LoVo (cell line): ENCODE measurements at regions not wholly inside any gene's neighbourhood (a gene's known extent, or its start where the extent isn't known, plus 50 kb on each side); places are given as distances from the start of the nearest gene placed in this dataset.
"Not testable (repeated sequence)": the region's sequence is repeated elsewhere in the genome, so short reads cannot be mapped to it uniquely, and the experiment has no call there.

ENCODE experiments used
- DNase-seq: peaks from one replicate; pipeline ENCODE4 v3.0.0-alpha.2; 2016; ENCODE audit warnings: low spot score

- DNase-seq: no peak
Measured at GRCh38 chr3:182397164-182397563, 396.1 kb upstream of the ATP11B start.

GRCh38 chr3:182399978-182400737, 393.1 kb upstream of the ATP11B start:
- DNase-seq: no peak

- DNase-seq: no peak
Measured at GRCh38 chr3:182400838-182401237, 392.5 kb upstream of the ATP11B start.

GRCh38 chr3:182404031-182404430, 389.3 kb upstream of the ATP11B start:
- no peak for DNase-seq

GRCh38 chr3:182405759-182406158, 387.5 kb upstream of the ATP11B start:
- no peak for DNase-seq

GRCh38 chr3:182406786-182407185, 386.5 kb upstream of the ATP11B start:
- DNase-seq: no peak

GRCh38 chr3:182410051-182410450, 383.3 kb upstream of the ATP11B start:
- DNase-seq: no peak

- no peak for DNase-seq
Measured at GRCh38 chr3:182412066-182412465, 381.2 kb upstream of the ATP11B start.

GRCh38 chr3:182413061-182413460, 380.2 kb upstream of the ATP11B start:
- no peak for DNase-seq

DNA sequence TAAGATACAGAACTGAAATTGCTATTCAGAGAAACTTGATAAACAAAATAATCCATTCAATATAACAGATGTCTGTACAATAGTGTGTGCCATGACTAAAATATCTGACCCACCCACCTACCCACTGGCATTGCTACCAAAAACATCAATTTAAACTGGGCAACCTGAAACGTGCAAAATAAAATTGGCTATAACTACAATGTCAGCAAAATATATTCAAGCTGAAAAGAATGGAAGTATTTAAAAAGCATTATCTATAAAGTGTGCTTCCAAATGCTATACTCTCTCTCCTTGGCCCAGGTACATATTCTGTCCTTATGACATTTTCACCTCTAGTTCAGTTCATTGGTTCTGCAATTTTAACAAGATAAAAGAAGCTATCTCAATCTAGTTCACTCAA, 379.6 kb upstream of the ATP11B start:
- DNase-seq: no peak

DNA sequence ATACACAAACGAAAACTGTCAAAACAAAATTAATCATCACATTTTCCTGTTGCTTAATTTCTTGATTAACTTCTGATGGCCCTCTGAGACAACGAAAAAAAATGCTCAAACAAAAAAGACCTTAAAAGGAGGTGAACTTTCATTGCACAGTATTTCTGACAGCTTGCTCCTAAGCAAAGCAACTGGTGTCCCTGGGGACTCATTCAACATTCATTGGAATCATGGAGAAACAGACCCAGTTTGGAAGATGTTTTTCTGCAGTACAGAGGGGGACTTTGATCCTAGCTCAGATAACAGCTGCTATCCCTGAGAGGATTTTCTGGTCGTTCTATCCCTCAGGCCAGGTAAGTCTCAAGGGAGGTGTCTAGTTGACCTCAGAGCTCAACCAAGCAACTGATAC, 378.7 kb upstream of the ATP11B start:
- DNase-seq: no peak

- no peak for DNase-seq
Measured at GRCh38 chr3:182420741-182421140, 372.6 kb upstream of the ATP11B start.

DNA sequence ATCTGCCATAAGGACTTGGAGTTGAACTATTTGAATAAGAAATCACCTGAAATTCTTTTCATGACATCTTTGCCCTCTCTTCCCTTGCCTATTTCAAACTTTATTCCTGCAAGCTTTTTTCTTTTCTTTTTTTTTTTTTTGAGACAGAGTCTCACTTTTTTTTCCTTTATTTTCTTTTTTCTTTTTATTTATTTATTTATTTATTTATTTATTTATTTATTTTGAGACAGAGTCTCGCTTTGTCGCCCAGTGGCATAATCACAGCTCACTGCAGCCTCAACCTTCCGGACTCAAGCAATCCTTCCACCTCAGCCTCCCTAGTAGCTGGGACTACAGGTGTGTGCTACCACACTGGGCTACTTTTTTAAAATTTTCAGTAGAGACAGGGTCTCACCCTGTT, 369.3 kb upstream of the ATP11B start:
- DNase-seq: no peak

DNA sequence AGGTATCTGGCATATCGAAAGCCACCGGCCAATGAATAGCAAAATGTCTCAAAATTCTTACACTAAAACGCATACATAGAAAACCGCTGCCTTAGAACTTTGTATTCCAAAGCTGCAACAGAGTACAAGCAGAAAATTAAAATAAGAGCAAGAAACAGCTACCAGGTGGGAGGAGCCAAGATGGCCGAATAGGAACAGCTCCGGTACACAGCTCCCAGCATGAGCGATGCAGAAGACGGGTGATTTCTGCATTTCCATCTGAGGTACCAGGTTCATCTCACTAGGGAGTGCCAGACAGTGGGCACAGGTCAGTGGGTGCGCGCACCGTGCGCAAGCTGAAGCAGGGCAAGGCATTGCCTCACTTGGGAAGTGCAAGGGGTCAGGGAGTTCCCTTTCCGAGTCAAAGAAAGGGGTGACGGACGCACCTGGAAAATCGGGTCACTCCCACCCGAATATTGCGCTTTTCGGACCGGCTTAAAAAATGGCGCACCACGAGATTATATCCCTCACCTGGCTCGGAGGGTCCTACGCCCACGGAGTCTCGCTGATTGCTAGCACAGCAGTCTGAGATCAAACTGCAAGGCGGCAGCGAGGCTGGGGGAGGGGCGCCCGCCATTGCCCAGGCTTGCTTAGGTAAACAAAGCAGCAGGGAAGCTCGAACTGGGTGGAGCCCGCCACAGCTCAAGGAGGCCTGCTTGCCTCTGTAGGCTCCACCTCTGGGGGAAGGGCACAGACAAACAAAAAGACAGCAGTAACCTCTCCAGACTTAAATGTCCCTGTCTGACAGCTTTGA, 367.2 kb upstream of the ATP11B start:
- DNase-seq: not testable (repeated sequence)

GRCh38 chr3:182431972-182432371, 361.3 kb upstream of the ATP11B start:
- not testable (repeated sequence) for DNase-seq

- no peak for DNase-seq
Measured at GRCh38 chr3:182435860-182436259, 357.4 kb upstream of the ATP11B start.

DNA sequence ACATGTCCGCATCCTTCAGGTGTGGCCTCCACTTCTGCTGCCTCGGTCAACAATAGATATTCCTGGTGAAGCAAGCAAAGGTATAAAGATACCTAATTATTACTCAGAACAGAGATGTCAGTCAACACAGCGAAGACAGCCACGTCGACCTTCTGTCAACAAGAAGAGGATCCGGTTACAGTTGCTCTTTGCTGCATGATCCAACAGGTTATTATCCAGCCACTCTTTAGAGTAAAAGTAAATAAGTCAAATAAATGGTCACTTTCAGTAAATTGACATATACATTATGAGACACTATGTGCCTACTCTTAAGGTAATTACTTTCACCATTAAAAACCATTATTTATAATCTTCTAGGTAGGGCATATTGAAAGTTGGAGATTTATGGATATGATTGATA, 356.8 kb upstream of the ATP11B start:
- no peak for DNase-seq

DNA sequence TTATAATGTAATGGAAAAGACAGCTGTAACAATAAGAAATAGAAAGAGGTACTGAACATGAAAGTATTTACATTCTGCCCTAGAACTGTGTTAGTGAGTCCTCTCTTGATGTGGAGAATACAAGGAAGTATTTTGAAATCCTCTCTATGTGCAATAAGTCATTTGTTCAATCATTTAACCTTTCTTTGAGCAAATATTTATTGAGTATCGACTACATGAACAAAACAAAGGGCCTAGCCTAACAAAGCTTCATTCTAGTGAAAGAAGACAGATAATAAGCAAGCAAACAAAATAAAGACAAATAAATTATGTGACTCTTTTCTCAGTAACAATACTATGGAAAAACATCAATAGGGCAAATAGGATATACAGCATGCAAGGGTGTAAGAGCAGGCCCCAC, 354.9 kb upstream of the ATP11B start:
- DNase-seq: no peak

GRCh38 chr3:182440101-182440500, 353.2 kb upstream of the ATP11B start:
- DNase-seq: no peak

DNA sequence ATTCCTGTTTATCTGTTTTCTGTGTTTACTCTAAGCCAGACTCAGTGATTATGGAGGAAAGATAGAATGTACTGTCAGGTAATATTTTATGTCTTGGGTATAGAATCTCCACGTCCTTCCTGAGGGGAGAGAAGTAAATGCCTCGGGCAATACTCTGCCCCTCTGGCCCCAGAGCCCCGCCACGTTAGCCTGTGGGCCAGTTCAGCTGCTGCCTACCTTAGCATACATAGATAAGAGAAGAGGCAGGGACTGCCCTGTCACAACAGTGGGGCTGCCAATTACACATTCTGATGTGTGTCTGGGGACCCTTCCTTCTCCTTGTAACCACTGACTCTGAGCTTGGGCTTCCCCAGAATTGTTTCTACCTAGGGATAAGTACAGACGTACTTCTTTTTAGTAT, 347.7 kb upstream of the ATP11B start:
- DNase-seq: no peak

- no peak for DNase-seq
Measured at GRCh38 chr3:182450942-182451787, 342.1 kb upstream of the ATP11B start.

GRCh38 chr3:182451871-182452270, 341.4 kb upstream of the ATP11B start:
- DNase-seq: no peak

- no peak for DNase-seq
Measured at GRCh38 chr3:182455011-182455410, 338.3 kb upstream of the ATP11B start.
